Progenitor cell of endocrine pancreas (in vitro differentiated cells): ENCODE measurements at regions not wholly inside any gene's neighbourhood (a gene's known extent, or its start where the extent isn't known, plus 50 kb on each side); places are given as distances from the start of the nearest gene placed in this dataset.

Experiments used
- DNase-seq: peaks from one replicate; pipeline ENCODE4 v3.0.0; 2021; ENCODE audit warnings: low spot score; ENCODE audit not compliant: unreplicated experiment
- H3K27ac Mint-ChIP-seq: 2 replicates; pipeline ENCODE4 v1.8.0; 2021; ENCODE audit warnings: mild to moderate bottlenecking, moderate library complexity, mixed read lengths
- H3K27me3 Mint-ChIP-seq: 2 replicates; pipeline ENCODE4 v1.8.0; 2021; ENCODE audit warnings: mixed read lengths
- H3K36me3 Mint-ChIP-seq: 2 replicates; pipeline ENCODE4 v1.8.0; 2022; ENCODE audit warnings: mixed read lengths; ENCODE audit not compliant: insufficient read depth
- H3K4me1 Mint-ChIP-seq: 2 replicates; pipeline ENCODE4 v1.8.0; 2021; ENCODE audit warnings: low read depth, mixed read lengths
- H3K4me3 Mint-ChIP-seq: 2 replicates; pipeline ENCODE4 v1.8.0; 2021; ENCODE audit warnings: low read depth, mild to moderate bottlenecking, moderate library complexity, mixed read lengths
- H3K9me3 Mint-ChIP-seq: 2 replicates; pipeline ENCODE4 v1.8.0; 2021; ENCODE audit warnings: low read depth, mixed read lengths
- CTCF ChIP-seq: fragments of 200-600 bp; sonication (generic); IDR thresholded peaks from one replicate; pipeline ENCODE4 v1.5.0; 2021; ENCODE audit warnings: antibody characterized with exemption, mild to moderate bottlenecking; ENCODE audit not compliant: unreplicated experiment

DNA sequence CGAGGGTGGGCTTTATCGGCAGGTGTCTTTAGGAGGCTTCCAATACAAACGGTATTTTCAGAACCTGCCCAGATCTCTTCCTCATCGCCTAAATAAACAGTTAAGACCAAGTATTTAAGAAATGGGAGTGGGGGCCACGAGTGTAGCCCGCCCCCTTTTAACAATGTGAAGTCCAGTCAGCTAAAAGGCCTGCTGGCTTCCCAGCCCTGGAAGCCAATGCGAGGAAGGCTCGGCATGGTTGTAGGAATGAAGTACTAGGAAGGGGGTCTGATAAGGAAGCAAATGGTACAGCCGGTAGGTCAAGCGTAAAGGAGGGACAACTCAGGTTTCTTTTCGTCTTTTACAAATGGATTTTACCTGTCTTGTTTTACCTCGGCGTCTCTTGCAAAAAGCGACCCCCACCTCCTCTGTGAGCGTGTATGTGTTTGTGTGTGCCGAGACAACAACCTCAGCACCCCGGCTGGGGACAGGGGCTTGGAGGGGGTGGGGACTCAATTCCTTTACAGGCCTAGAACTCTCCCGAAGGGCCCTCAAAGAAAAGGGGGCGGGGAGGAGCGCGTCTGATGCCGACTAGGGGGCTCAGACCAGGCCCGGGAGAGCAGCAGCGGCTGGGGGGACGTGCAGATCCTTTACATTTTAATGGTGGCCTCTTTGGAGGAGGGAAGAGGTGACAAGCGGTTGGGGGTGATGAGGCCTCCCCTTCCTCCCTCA is 147.6 kb downstream of the GPR85 start:
- H3K4me3 Mint-ChIP-seq, result peak overlapping the region; percentile 85
- DNase-seq, result peak; percentile 43
- H3K36me3 Mint-ChIP-seq, result peaks cover 4% of the 10 kb centered on the region
- TF ChIP-seq CTCF, result no peak
- H3K27me3 Mint-ChIP-seq, result peaks cover 3% of the 10 kb centered on the region
- H3K27ac Mint-ChIP-seq, result peak overlapping the region; percentile 98
- H3K4me1 Mint-ChIP-seq, result peaks cover 34% of the 10 kb centered on the region
- H3K9me3 Mint-ChIP-seq, result no peaks in the 10 kb centered on the region

- Mint-ChIP-seq H3K4me1 (peaks cover 35% of the 10 kb centered on the region), H3K9me3 (no peaks in the 10 kb centered on the region), H3K4me3 (peak overlapping the region; percentile 85), H3K27ac (peak overlapping the region; percentile 98), H3K36me3 (peaks cover 4% of the 10 kb centered on the region), H3K27me3 (no peaks in the 10 kb centered on the region)
- TF ChIP-seq CTCF, result no peak
- DNase-seq, result no peak
These were observed 147.6 kb upstream of the TMEM168 start for GRCh38 chr7:112937651-112938415.

- no peak for DNase-seq
- Mint-ChIP-seq H3K4me1 (peaks cover 35% of the 10 kb centered on the region), H3K27ac (no peak overlapping the region), H3K36me3 (peaks cover 5% of the 10 kb centered on the region), H3K4me3 (no peak overlapping the region), H3K27me3 (no peaks in the 10 kb centered on the region), H3K9me3 (no peaks in the 10 kb centered on the region)
- TF ChIP-seq CTCF, result no peak
These were observed 143.4 kb upstream of the TMEM168 start for GRCh38 chr7:112933598-112933997.

GRCh38 chr7:112930787-112931186 is 140.6 kb upstream of the TMEM168 start:
- no peak for TF ChIP-seq CTCF
- Mint-ChIP-seq H3K36me3 (peaks cover 5% of the 10 kb centered on the region), H3K4me1 (peaks cover 17% of the 10 kb centered on the region), H3K9me3 (peaks cover under 1% of the 10 kb centered on the region), H3K27me3 (no peaks in the 10 kb centered on the region), H3K27ac (no peak overlapping the region), H3K4me3 (no peak overlapping the region)
- DNase-seq, result no peak

GRCh38 chr7:112929421-112929820 is 139.2 kb upstream of the TMEM168 start:
- Mint-ChIP-seq H3K27ac (no peak overlapping the region), H3K4me1 (peaks cover 8% of the 10 kb centered on the region), H3K27me3 (no peaks in the 10 kb centered on the region), H3K9me3 (peaks cover 2% of the 10 kb centered on the region), H3K36me3 (peaks cover 8% of the 10 kb centered on the region), H3K4me3 (no peak overlapping the region)
- no peak for DNase-seq
- TF ChIP-seq CTCF, result no peak
